ENCODE measurements at regions not wholly inside any gene's neighbourhood (a gene's known extent, or its start where the extent isn't known, plus 50 kb on each side); places are given as distances from the start of the nearest gene placed in this dataset.

DNA sequence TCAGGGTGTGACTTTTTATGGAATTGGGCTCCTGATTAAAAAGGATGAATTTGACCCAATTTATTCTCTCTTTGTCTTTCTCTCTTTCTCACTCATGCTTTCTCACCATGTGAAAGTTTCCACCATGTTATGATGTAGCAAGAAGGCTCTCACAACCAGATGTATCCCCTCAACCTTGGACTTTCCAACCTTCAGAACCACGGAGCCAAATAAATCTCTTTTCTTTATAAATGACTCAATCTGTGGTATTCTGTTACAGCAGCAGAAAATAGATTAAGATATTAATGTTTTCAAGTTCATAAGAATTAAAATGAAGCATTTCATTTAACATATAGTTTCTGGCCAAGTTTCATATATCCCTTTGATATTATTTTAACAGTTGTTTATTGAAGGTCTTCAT, 698.5 kb downstream of the TRAM1L1 start:
- TF ChIP-seq, protein P1, sequence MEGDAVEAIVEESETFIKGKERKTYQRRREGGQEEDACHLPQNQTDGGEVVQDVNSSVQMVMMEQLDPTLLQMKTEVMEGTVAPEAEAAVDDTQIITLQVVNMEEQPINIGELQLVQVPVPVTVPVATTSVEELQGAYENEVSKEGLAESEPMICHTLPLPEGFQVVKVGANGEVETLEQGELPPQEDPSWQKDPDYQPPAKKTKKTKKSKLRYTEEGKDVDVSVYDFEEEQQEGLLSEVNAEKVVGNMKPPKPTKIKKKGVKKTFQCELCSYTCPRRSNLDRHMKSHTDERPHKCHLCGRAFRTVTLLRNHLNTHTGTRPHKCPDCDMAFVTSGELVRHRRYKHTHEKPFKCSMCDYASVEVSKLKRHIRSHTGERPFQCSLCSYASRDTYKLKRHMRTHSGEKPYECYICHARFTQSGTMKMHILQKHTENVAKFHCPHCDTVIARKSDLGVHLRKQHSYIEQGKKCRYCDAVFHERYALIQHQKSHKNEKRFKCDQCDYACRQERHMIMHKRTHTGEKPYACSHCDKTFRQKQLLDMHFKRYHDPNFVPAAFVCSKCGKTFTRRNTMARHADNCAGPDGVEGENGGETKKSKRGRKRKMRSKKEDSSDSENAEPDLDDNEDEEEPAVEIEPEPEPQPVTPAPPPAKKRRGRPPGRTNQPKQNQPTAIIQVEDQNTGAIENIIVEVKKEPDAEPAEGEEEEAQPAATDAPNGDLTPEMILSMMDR (IDR thresholded peaks at IDR 0.05; ENCODE audit: low read length) = no peak
- TF ChIP-seq EZH2phosphoT487 (IDR thresholded peaks at IDR 0.05; ENCODE audit: low read length) = no peak
- no peak for TF ChIP-seq EZH2 (optimal IDR thresholded peaks at IDR 0.05; ENCODE audit: low read depth, low read length)

Measured in MM.1S (cell line).